Tibial nerve (tissue), 4 donors: ENCODE measurements at regions not wholly inside any gene's neighbourhood (a gene's known extent, or its start where the extent isn't known, plus 50 kb on each side); places are given as distances from the start of the nearest gene placed in this dataset.

Source experiments
- EP300 ChIP-seq, 2 donors: sonication (generic); formaldehyde crosslinking; IDR thresholded peaks; one replicate each; pipeline ENCODE4 v1.6.1; 2017; ENCODE audit warnings: antibody characterized with exemption in 2 of 2, mild to moderate bottlenecking in 1 of 2
- POLR2A ChIP-seq, 2 donors: fragments of 450-650 bp; IDR thresholded peaks; one replicate each; pipeline ENCODE4 v1.6.1; 2017; ENCODE audit warnings: antibody characterized with exemption in 2 of 2, mild to moderate bottlenecking in 2 of 2, moderate library complexity in 2 of 2
- TF ChIP-seq, protein P1 (sequence below), 5 experiments: fragments of 200-600 bp in 3 of 5; fragments of 450-650 bp in 2 of 5; sonication (generic) in 3 of 5; IDR thresholded peaks; one replicate each; pipeline ENCODE4 v1.5.1; 2016 to 2019; ENCODE audit warnings: antibody characterized with exemption in 5 of 5, mild to moderate bottlenecking in 3 of 5, moderate library complexity in 2 of 5

GRCh38 chr4:164596927-164597326 lies 157.0 kb upstream of the SMIM31 start:
- TF ChIP-seq, protein P1, sequence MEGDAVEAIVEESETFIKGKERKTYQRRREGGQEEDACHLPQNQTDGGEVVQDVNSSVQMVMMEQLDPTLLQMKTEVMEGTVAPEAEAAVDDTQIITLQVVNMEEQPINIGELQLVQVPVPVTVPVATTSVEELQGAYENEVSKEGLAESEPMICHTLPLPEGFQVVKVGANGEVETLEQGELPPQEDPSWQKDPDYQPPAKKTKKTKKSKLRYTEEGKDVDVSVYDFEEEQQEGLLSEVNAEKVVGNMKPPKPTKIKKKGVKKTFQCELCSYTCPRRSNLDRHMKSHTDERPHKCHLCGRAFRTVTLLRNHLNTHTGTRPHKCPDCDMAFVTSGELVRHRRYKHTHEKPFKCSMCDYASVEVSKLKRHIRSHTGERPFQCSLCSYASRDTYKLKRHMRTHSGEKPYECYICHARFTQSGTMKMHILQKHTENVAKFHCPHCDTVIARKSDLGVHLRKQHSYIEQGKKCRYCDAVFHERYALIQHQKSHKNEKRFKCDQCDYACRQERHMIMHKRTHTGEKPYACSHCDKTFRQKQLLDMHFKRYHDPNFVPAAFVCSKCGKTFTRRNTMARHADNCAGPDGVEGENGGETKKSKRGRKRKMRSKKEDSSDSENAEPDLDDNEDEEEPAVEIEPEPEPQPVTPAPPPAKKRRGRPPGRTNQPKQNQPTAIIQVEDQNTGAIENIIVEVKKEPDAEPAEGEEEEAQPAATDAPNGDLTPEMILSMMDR (IDR thresholded peaks at IDR 0.05), result no peak
- TF ChIP-seq EP300 (IDR thresholded peaks at IDR 0.05) (no peak), POLR2A (IDR thresholded peaks at IDR 0.05) (no peak)
